Sigmoid colon (tissue), 6 donors: ENCODE measurements at regions not wholly inside any gene's neighbourhood (a gene's known extent, or its start where the extent isn't known, plus 50 kb on each side); places are given as distances from the start of the nearest gene placed in this dataset.

Source experiments
- DNase-seq: peaks from one replicate; pipeline ENCODE4 v3.0.0-alpha.2; 2019
- H3K27ac ChIP-seq, 4 donors: fragments of 200-600 bp; sonication (generic); one replicate each; pipeline ENCODE4 v1.5.1; 2016 to 2019; ENCODE audit warnings: mild to moderate bottlenecking in 1 of 4
- H3K27me3 ChIP-seq, 3 donors: fragments of 200-600 bp; sonication (generic); one replicate each; pipeline ENCODE4 v1.5.1; 2019; ENCODE audit warnings: mild to moderate bottlenecking in 1 of 3
- H3K36me3 ChIP-seq, 4 donors: fragments of 200-600 bp; sonication (generic); one replicate each; pipeline ENCODE4 v1.5.1; 2016 to 2019
- H3K4me1 ChIP-seq, 4 donors: fragments of 200-600 bp; sonication (generic); one replicate each; pipeline ENCODE4 v1.5.1; 2017 to 2019
- H3K4me3 ChIP-seq, 4 donors: fragments of 200-600 bp; sonication (generic); one replicate each; pipeline ENCODE4 v1.5.1; 2017 to 2019; ENCODE audit warnings: mild to moderate bottlenecking in 2 of 4, moderate library complexity in 1 of 4
- H3K9me3 ChIP-seq, 4 donors: fragments of 200-600 bp in 3 of 4; sonication (generic) in 3 of 4; one replicate each; pipeline versions ENCODE4 v1.5.1 to v1.6.1; 2013 to 2019
- EP300 ChIP-seq, 4 donors: sonication (generic); formaldehyde crosslinking; IDR thresholded peaks; one replicate each; pipeline ENCODE4 v1.6.1; 2017; ENCODE audit warnings: antibody characterized with exemption in 4 of 4
- POLR2A ChIP-seq, 2 donors: fragments of 450-650 bp; IDR thresholded peaks; one replicate each; pipeline ENCODE4 v1.6.1; 2016; ENCODE audit warnings: antibody characterized with exemption in 2 of 2, mild to moderate bottlenecking in 2 of 2, moderate library complexity in 2 of 2
- POLR2AphosphoS5 ChIP-seq, 4 donors: sonication (generic); formaldehyde crosslinking; IDR thresholded peaks; one replicate each; pipeline ENCODE4 v1.6.1; 2017; ENCODE audit warnings: antibody characterized with exemption in 4 of 4
- WGBS, 2 donors: extraction: QIAGEN DNeasy Blood & Tissue Kit; methylation state at CpG; one replicate each; pipeline ENCODE4 v1.1.7; 2013; 5-methylcytosine and 5-hydroxymethylcytosine counted together
- intact Hi-C: fragments of 100-400 bp; cut with DNase I; formaldehyde crosslinking; loops from one replicate; pipeline ENCODE4 v1.15.1; 2023
- TF ChIP-seq, protein P1 (sequence below), 4 experiments: fragments of 450-650 bp in 3 of 4; fragments of 200-600 bp in 1 of 4; IDR thresholded peaks; one replicate each; pipeline ENCODE4 v1.5.1; 2016 to 2019; ENCODE audit warnings: antibody characterized with exemption in 4 of 4, mild to moderate bottlenecking in 3 of 4, moderate library complexity in 2 of 4
- donor health status: healthy with polysubstance abuse.
- donor health status: healthy.

DNA sequence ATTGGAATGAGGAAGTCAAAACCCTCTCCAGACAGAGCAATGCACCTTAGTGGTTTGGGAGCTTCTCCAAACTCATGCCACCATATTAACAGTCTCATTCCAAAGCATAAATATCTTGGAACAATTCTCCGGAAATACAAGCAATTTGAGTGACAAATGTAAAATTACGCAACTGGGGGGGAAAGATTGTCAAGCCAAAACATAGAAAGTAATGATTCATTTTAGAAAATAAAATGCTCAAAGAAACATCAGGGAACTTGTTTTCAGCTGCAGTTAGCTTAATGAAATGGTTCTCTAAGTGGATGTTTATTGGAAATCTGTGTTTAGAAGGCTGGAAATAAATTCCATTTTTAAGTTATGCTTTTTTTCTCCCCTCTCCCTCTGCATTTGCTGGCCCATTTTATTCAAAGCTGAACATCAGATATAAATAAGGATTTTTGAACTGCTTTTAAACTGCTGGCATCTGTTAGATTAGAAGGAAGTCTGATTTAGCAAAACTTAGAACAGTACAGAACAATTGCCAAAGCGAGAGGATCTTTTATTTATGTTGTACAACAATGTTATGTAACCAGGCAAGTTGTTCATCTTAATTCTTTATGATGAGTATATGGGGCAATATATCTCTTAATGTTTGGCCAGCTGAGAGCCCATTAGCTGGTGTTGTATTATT lies 551.9 kb downstream of the PRELID2 start:
- 67 to 70% methylated on average over 3 of the region's 3 CpGs for WGBS, 2 donors
- Histone ChIP-seq H3K36me3 (no peaks in the 10 kb centered on the region), H3K27me3 (no peaks in the 10 kb centered on the region), H3K27ac (no peak overlapping the region), H3K4me3 (no peak overlapping the region), H3K4me1 (no peaks in the 10 kb centered on the region), H3K9me3 (no peaks in the 10 kb centered on the region)
- intact Hi-C loops = no loop called here
- DNase-seq = no peak
- TF ChIP-seq, protein P1, sequence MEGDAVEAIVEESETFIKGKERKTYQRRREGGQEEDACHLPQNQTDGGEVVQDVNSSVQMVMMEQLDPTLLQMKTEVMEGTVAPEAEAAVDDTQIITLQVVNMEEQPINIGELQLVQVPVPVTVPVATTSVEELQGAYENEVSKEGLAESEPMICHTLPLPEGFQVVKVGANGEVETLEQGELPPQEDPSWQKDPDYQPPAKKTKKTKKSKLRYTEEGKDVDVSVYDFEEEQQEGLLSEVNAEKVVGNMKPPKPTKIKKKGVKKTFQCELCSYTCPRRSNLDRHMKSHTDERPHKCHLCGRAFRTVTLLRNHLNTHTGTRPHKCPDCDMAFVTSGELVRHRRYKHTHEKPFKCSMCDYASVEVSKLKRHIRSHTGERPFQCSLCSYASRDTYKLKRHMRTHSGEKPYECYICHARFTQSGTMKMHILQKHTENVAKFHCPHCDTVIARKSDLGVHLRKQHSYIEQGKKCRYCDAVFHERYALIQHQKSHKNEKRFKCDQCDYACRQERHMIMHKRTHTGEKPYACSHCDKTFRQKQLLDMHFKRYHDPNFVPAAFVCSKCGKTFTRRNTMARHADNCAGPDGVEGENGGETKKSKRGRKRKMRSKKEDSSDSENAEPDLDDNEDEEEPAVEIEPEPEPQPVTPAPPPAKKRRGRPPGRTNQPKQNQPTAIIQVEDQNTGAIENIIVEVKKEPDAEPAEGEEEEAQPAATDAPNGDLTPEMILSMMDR (IDR thresholded peaks at IDR 0.05) = no peak

DNA sequence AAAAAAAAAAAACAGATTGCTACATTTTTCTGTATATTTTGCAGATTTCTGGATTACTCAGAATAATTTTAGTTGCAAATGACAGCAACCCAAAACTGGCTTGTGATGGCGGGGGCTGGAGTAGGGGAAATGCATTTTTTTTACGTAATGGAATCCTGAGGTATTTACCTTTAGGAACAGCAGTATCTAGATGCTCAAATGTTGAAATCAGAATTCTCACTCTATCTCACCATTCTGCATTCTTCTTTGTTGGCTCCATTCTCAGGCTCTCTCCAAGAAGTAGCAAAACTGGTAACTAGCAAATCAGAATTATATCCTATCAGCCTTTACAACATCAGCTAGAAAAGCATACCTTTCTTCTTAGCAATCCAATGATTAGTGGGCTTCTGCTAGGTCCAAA lies 554.3 kb downstream of the PRELID2 start:
- Histone ChIP-seq H3K9me3 (no peaks in the 10 kb centered on the region), H3K27me3 (no peaks in the 10 kb centered on the region), H3K4me1 (no peaks in the 10 kb centered on the region), H3K27ac (no peak overlapping the region), H3K4me3 (no peak overlapping the region), H3K36me3 (no peaks in the 10 kb centered on the region)
- no peak for TF ChIP-seq POLR2AphosphoS5 (IDR thresholded peaks at IDR 0.05)
- no peak for TF ChIP-seq POLR2A (IDR thresholded peaks at IDR 0.05)
- TF ChIP-seq EP300 (IDR thresholded peaks at IDR 0.05) = no peak
- TF ChIP-seq, protein P1 (IDR thresholded peaks at IDR 0.05) = no peak
- no peak for DNase-seq
- 93% methylated on average over 2 of the region's 2 CpGs for WGBS, 2 donors
- intact Hi-C loops = no loop called here

DNA sequence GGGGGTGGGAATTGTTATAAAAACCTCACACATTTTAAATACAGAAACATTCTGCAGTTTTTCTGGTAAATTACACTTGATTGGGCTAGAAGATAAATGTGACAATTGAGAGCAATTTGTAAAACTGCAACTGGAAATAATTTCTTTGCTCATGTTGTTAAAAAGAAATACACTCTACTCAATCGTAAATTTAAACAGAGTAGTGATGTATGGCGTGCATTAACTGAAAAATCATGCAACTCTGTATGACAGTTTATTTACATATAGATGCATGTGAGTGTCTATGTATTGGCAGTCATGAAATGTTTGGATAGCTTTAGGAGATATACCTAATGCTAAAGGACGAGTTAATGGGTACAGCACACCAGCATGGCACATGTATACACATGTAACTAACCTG lies 554.9 kb downstream of the PRELID2 start:
- intact Hi-C loops = no loop called here
- TF ChIP-seq EP300 (IDR thresholded peaks at IDR 0.05) = no peak
- TF ChIP-seq, protein P1 (IDR thresholded peaks at IDR 0.05) = no peak
- TF ChIP-seq POLR2A (IDR thresholded peaks at IDR 0.05) = no peak
- TF ChIP-seq POLR2AphosphoS5 (IDR thresholded peaks at IDR 0.05) = no peak
- no peaks in the 10 kb centered on the region for H3K27me3 ChIP-seq
- H3K36me3 ChIP-seq = no peaks in the 10 kb centered on the region
- no peaks in the 10 kb centered on the region for H3K4me1 ChIP-seq
- WGBS, 2 donors = 74 to 80% methylated on average over 3 of the region's 3 CpGs
- DNase-seq = no peak
- no peak overlapping the region for H3K27ac ChIP-seq
- H3K9me3 ChIP-seq = no peaks in the 10 kb centered on the region
- no peak overlapping the region for H3K4me3 ChIP-seq

DNA sequence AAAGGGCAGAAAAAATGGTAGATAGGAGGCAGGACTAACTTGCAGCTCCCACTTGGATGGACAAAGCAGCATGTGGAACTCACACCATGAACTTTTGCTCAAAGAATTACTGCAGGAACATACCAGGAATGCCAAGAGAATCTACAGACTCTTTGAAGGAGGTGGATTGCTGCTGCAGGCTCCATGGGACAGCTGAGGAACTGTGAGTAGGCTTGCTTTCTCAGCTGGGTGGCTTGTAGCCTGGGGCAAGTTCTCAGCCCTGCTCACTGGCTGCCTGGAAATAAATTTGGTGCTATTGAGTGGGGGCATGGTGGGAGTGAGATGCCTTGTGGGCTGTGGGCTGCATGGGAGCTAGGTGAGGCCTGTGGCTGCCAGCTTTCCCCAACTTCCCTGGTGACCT lies 574.5 kb downstream of the PRELID2 start:
- Histone ChIP-seq H3K9me3 (peaks cover 0 to 4% (median 2%) of the 10 kb centered on the region in 4 donors), H3K4me3 (no peak overlapping the region), H3K36me3 (no peaks in the 10 kb centered on the region), H3K4me1 (no peaks in the 10 kb centered on the region), H3K27me3 (no peaks in the 10 kb centered on the region), H3K27ac (no peak overlapping the region)
- TF ChIP-seq, protein P1 (IDR thresholded peaks at IDR 0.05) = no peak
- TF ChIP-seq POLR2AphosphoS5 (IDR thresholded peaks at IDR 0.05) (no peak), EP300 (IDR thresholded peaks at IDR 0.05) (no peak), POLR2A (IDR thresholded peaks at IDR 0.05) (no peak)
- intact Hi-C loops = no loop called here
- no peak for DNase-seq

DNA sequence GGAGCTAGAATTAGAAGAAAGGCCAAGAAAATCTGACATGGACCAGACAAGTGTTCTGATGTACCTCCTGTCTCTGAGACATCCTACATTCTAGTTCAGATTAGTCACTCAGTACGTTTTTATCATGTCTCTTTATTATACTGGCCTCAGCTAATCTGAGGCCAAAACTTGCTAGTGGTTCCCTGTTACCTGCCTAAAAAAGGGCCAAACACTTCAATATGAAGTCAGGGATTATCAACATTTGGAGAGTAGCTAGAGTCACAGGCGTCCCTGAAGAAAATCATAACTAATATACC lies 587.4 kb downstream of the PRELID2 start:
- no peak for DNase-seq
- TF ChIP-seq POLR2A (IDR thresholded peaks at IDR 0.05) (no peak), EP300 (IDR thresholded peaks at IDR 0.05) (no peak), POLR2AphosphoS5 (IDR thresholded peaks at IDR 0.05) (no peak)
- TF ChIP-seq, protein P1 (IDR thresholded peaks at IDR 0.05) = no peak
- intact Hi-C loops = no loop called here
- H3K27me3 ChIP-seq = no peaks in the 10 kb centered on the region
- 87 to 90% methylated on average over 2 of the region's 2 CpGs for WGBS, 2 donors
- H3K9me3 ChIP-seq = no peaks in the 10 kb centered on the region
- H3K4me3 ChIP-seq = no peak overlapping the region
- no peak overlapping the region for H3K27ac ChIP-seq
- H3K4me1 ChIP-seq = peaks cover 0 to 17% (median 3%) of the 10 kb centered on the region in 4 donors
- no peaks in the 10 kb centered on the region for H3K36me3 ChIP-seq
